GM19467 (cell line): ENCODE measurements at regions not wholly inside any gene's neighbourhood (a gene's known extent, or its start where the extent isn't known, plus 50 kb on each side); places are given as distances from the start of the nearest gene placed in this dataset.
"Not testable (repeated sequence)": the region's sequence is repeated elsewhere in the genome, so short reads cannot be mapped to it uniquely, and the experiment has no call there.

Experiments used
- ATAC-seq: cut with Tn5 transposase; IDR thresholded peaks from one replicate; pipeline ENCODE4 v1.9.1; 2021; ENCODE audit warnings: mild to moderate bottlenecking, moderate library complexity; ENCODE audit not compliant: unreplicated experiment

DNA sequence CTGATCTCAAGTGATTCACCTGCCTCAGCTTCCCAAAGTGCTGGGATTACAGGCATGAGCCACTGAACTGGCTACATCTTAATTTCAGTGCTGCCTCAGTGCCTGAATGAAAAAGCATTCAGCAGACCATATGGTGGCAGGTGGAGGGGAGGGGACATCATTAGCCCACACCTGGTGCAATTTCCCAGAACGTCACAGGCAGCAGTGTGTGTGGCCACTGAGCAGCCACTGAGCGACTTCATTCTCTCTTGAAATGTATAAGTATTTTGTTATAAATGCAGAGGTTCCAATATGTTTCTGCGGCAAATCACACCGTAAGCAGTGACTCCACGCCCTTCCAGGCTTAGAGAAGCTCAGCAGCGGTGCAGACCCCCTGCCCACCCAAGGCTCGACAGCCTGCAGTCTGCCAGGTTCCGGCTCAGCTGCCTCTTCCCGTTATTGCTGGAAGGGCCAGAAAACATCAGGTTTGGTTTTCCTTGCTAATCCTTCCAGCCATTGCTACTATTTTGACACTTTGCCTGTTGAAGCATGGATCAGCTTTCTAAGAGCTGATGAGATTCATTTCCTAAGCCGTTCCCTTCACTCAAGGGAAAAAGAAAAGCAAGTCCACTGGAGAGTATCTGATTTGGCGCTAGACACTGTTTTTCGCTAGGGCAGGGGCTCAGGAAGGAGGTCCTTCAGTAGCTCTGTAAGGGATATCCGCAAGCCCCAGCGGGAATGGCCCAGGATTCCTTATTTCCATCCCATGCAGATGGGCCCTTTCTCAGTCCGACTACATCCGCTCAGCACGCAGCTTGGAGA, 250.7 kb downstream of the VAPA start:
- no peak for ATAC-seq

DNA sequence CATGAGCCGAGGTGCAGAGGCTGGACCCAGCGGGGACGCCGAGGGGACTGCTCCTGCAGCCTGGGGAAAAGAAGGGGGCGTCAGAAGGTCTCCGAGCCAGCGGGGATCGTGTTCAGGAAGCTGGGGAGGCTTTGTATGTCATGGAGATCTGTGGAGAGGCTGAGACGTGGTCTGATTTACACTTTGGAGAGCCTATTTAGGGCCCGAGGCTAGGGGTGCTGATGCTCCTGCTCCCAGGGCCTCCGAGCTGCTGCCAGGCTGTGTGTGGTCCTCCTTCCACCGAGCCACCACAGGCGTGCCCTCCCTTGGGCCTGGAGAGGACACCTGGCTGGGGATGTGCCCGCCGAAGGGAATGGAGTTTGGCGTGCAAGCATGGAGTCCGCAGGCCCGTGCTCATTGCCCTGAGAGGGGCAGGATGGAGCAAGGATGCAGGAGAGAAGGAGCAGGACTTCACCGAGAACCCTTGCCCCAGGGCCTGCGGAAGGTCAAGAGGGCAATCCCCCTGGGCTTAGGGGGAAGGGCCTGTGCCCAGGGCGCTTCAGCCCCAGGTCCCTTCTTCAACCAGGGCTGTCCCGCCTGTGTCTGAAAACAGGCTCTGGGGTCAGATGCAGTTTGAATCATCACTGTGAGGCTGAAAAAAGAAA, 252.5 kb downstream of the VAPA start:
- no peak for ATAC-seq

DNA sequence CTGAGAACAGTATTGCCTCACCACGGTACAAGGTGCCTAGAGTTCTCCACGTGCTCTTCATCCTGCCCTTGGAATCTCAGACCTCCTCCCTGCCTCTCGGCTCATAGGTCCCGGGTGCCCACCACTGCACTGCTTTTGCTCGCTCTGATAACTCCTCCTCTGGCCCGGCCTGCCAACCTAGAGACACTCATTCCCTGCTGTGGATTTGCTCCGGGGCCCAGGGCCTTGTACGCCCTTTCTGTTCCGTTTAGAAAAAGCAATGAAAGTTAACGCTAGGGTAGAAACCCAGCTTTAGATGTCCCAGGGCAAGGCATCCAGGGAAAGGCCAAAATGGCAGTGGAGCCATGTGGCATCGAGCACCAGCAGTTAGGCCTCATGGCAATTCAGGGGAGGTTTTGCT, 253.9 kb downstream of the VAPA start:
- no peak for ATAC-seq

DNA sequence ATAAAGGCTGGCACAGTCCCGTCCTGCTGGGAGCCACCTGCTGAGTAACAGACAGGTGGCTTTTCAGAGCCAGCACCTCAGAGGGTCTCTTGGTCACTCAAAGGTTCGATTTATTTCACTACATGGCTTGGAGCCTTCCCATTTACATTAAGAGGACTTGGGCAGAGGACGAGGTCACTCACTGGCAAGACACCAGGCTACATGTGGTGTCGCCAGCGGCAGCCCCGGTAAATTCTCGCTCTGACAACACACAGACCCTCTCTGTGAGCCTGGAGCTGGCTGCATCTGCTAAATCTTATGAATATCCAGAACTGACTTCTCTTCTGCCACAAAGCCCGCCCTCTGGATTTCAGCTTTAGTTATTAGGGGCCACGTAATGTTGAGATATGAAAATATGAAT, 254.7 kb downstream of the VAPA start:
- no peak for ATAC-seq

DNA sequence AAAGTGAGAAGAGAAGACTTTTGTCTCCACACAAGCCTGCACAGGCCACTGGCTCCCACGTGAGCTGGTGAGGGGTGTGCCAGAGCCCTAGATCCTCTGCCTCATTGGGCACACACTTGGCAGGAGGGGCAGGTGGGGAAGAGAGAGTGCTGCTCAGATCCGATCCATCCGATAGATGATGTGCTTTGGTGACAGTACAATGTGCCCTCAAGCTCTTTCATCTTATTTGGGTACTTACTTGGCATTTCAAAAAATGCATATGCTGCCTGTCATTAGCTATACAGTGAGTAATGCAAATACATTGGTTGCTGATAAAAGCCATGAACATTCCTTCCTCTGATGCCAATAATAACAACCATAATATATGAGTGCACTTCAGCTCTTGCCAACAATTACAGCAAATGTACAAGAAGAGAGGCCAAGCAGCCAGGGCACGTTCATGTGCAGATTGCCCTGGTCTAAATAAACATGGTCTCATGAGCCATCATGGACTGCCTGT, 255.3 kb downstream of the VAPA start:
- ATAC-seq: no peak

DNA sequence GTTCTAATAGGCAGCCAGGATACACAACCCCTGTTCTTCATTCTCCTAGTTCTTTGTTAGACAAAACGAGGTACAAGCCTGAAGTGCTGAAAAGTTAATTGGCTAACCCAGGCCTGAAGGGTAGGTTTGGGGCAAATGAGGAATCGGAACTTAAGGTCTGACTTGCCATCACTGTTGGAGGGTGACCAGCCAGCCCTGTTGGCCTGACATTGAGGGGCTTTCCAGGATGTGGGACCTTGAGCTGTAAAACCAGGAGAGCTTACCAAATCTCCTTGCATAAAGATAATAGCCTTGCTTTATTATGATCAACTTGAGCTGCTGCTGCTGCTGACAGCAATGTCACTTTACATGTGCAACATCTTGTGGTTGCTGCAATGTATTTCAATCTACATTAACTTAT, 256.0 kb downstream of the VAPA start:
- no peak for ATAC-seq

DNA sequence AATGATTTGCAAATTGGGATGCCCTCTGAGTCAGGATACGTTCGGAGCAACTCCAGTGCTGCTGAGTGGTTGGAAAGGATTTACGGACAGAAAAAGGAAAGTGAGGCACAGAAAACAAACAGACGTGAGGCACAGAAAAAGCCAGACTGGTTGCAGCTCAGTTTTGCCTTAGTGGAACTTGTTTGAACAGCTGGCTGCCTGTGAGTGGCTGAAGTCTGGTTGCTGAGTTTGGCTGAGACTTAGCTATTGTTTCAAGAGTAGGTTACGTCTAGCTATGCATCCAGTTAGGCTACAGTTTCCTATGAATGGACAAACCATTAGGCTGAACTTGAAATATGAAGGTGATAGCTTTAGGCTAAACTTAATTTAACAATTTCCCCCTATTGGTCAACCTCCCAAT, 256.6 kb downstream of the VAPA start:
- ATAC-seq: no peak

DNA sequence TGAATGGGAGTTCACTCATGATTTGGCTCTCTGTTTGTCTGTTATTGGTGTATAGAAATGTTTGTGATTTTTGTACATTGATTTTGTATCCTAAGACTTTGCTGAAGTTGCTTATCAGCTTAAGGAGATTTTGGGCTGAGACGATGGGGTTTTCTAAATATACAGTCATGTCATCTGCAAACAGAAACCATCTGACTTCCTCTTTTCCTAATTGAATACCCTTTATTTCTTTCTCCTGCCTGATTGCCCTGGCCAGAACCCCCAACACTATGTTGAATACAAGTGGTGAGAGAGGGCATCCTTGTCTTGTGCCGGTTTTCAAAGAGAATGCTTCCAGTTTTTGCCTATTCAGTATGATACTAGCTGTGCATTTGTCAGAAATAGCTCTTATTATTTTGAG, 261.5 kb downstream of the VAPA start:
- ATAC-seq: not testable (repeated sequence)

DNA sequence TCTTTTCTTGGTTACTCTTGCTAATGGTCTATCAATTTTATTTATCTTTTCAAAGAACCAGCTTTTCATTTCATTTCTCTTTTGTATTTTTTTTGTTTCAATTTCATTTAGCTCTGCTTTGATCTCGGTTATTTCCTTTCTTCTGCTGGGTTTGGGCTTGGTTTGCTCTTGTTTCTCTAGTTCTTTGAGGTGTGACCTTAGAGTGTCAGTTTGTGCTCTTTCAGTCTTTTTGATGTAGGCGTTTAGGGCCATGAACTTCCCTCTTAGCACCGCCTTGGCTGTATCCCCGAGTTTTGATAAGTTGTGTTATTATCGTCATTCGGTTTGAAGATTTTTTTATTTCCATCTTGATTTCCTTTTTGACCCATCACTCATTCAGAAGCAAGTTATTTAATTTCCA, 265.5 kb downstream of the VAPA start:
- not testable (repeated sequence) for ATAC-seq

DNA sequence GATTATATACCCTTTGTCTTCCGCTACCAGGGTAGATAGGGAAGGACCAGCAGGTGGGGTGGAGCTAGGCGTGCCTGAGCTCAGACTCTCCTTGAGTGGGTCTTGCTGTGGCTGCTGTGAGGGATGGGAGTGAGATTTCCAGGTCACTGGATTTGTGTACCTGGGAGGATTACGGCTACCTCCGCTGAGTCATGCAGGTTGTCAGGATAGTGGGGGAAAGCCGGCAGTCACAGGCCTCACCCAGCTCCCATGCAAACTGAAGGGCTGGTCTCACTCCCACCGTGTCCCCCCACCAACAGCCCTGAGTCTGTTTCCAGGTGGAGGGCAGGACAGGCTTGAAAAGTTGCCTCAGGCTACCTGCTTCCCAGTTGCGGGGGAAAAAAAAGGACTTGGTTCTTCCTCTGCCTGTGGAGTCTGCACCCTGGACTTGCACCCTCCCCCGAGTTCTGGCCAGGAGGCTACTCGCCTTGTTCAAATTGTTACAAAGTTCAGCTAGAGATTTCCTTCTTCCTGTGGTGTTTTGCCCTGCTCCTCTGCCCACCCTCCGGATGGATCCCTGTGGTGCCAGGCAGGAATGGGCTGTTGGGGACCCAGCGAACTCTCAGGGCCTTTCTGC, 268.3 kb downstream of the VAPA start:
- no peak for ATAC-seq

DNA sequence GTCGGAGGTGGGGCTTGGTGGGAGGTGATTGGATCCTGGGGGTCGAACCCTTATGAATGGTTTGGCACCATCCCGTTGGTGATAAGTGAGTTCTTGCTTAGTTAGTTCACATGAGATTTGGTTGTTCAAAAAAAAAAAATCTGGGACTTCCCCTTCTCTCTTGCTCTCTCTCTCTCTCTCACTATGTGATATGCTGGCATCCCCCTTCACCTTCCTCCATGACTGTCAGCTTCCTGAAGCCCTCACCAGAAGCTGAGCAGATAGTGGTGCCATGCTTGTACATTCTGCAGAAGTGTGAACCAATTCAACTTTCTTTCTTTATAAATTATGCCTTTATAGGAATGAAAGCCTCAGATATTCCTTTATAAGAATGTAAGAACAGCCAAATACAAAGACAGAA, 269.7 kb upstream of the APCDD1 start:
- no peak for ATAC-seq

DNA sequence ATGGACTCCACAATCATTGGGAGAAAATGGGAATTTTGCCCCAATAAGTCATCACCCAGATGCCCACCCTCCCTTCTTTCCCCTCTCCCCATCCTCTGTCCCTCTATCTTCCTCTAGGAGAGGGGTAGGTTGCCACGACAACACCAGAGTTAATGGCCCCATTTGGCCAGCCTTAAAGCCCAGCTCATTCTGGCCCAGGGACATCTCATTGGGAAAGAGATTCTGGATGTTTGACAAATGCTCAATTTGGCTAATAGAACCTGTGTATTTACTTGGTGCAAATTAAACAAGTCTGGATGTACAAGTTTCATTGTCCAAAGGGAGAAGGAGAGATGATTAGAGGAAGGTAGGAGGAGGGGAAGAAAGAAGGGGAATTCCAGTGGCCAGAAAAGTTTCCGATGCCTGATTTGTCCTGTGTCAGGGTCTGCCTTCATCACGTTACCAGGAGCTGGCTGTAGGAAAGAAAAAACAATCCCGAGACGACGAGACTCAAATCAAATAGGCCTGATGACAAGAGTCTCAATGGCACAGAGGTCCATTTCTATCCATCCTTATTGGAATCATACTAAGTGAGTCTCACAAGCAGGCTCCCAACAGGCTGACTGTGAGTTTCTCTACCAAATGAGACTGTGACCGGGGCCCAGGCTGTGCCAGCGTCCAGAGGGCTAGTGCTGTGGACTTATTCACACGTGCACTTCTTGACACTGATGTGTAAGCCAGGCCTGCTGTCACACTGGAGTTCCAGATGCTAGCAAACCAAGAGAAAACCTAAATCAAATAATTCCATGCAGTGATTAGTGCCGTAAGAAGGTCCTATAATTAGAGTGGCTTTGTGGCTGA, 265.2 kb upstream of the APCDD1 start:
- ATAC-seq: no peak

DNA sequence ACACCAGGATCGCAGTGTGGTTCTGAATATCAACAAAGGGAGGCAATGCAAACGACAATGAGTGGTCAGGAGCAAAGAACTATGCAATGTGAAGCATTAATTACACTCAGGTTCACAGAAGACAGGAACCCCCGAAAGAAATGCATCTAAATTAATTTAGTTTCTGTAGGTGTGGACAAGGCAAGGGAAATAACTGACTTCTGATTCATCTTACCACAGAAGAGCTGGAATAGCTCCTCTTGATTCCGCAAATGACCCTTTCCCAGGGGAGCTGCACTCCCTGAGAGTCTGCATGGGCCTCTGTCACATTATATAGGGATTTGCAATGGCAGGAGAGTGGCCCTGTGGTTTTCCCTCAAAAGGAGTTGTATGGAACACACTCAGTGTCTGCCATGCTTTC, 263.9 kb upstream of the APCDD1 start:
- ATAC-seq: no peak

DNA sequence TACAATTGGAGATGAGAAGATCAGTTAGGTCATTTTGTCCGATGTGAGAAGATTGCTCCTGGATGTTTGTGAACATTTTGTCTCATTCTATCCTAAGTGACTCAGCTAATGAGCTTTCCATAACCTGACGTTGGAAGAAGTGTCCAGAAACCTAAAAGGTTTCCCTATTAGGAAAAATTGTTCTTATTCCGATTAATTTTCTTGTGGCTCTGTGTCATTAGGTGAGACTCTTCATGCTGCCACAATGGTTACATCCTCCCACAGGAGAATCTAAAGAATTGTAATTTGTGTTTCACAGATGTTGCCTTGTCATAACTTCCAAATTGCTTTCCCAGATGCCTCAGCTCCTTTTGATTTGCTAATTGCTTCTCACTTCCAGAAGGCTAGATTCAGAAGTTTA, 261.0 kb upstream of the APCDD1 start:
- ATAC-seq: no peak

DNA sequence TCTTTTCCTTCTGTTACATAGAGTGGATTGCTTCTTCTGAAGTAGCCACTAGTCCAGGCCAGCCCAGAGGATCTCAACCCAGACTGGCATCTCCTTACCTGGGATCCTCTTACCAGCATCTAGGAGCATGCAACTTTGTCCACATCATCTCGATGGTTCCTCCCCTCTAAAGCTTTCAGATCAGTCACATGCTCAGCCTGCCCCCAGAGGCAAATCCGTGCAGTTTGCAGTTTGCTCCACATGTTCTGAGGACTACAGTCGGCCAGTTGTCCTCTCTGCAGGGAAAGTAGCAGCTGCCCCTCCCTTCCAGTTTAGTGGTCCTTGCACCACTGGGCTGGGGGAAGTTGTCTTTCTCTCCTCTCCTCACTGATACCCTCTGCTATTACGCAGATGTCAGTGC, 259.8 kb upstream of the APCDD1 start:
- ATAC-seq: no peak

DNA sequence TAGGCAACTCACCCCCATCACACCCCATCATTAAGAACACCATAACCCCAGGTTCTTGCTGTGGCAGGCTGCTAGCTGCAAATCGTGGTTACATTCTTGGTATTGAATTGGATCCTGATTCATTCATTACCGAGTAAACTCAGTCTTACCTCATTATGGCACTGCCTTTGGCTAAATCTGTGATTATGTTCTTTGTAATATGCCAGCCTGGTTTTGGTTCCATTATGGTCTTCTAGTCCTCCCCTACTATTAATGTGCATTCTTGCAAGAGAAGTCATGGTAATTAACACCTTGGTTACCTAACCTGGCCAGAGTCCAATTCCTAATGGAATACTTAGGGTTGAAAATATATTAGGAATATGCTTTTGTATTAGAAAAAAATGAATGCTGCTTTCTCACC, 258.9 kb upstream of the APCDD1 start:
- ATAC-seq: no peak

DNA sequence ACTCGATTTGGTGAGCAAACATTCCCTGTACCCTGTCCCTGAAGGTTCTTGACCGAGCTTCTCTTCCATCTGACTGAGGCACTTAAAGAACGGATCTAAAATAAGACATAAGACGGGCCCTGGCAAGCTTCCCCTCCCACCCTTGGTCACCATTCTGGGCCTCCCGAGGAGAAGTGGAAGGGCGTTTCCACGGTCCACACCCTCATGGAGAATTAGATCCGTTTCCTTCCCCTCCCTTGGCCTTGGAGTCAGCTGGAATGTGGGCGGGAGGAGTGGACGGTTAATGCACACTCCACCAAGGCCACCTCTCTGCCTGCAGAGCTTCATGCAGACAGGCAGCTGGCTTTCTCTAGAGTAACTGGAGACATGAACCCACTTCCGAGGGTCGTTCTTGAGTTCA, 257.3 kb upstream of the APCDD1 start:
- no peak for ATAC-seq

DNA sequence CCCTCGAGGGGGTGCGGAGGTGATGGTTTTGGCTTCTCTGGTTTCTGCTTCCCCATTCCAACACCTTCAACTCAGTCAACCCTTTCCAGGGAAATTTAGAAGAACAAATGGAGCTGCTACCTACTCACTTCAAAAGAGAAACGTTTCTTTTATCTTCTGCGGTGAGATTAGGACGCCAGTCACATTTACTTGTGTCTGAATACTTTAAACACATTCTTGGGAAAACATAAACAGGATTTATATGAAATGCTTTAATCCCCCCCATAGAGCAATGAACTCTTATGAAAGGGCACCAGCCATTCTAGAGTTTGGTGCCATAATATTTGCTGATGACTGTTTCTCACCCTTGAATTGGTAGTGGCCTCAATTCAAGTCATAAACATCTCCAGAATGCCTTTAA, 253.2 kb upstream of the APCDD1 start:
- ATAC-seq: no peak

DNA sequence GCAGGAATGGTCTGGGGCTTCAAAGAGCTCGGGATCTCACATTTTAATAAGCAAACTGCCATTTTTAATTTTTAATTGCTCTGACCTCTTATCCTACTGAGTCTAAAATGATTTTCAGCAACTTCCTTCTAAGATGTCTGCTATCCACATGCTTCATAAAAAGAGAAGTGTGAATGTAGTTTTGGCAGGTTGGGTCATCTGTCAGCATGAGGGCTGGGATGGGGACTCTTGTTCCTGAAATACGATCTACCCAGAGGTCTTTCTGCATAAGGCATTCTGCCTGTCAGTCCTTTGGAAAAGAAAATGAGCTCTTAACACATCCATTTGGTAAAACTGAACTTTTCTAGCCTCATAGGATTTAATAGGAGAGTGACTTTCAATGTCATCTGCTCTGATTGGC, 252.8 kb upstream of the APCDD1 start:
- no peak for ATAC-seq

DNA sequence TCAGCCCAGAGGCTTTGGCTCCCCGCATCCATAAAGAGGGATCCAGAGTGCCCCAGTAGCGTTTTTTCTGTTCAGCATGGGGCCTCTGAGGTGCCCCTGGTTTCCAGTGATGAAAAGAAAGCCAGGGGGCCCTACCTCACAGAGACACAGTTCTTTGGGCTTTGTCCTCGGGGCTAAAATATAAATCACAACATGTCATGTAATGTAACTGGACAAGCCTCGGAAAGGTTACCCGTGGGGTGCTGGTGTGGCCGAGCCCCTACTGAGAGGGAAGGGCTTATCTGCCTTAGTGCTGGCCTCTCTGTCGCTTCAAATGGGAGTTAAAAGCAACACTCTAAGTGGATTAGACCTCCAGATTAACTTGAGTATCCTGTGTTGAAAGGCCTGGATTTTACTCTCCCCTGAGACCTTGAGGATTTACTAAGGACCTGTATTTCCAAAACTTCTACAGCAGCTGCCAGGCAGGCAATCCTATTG, 251.6 kb upstream of the APCDD1 start:
- ATAC-seq: no peak

DNA sequence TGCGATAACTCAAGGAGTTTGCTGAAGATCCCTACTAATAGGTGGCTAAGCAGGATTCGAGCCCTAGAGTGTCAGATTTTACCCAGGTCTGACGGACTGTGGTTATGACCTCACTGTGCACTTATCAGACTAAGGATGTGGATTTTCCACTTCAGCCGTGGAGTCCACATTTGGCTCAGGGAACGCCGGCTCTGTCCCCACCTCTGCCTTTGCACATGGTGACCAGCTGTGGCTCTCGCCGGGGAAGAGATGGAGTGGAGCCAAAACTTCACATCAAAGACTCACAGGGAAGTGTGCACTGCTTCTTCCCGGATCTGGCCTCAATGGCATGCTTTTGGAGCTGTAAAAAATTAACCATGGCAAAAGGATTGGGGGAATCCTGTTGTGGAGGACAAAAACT, 249.3 kb upstream of the APCDD1 start:
- ATAC-seq: no peak
